H9 (cell line): ENCODE measurements at regions not wholly inside any gene's neighbourhood (a gene's known extent, or its start where the extent isn't known, plus 50 kb on each side); places are given as distances from the start of the nearest gene placed in this dataset.

Source experiments
- DNase-seq: peaks from one replicate; pipeline ENCODE4 v3.0.0-alpha.2; 2017
- H2AFZ ChIP-seq: one replicate; pipeline ENCODE4 v1.6.1; 2013; ENCODE audit warnings: mild to moderate bottlenecking, low read length, control low read depth, moderate library complexity
- H2AK5ac ChIP-seq: 2 replicates; pipeline ENCODE4 v1.6.1; 2013; ENCODE audit warnings: low read length, control low read depth, mixed read lengths; ENCODE audit not compliant: insufficient read length
- H2BK120ac ChIP-seq: one replicate; pipeline ENCODE4 v1.6.1; 2013; ENCODE audit warnings: low read depth, mild to moderate bottlenecking, low read length, control low read depth, inconsistent platforms; ENCODE audit not compliant: poor library complexity, severe bottlenecking
- H2BK12ac ChIP-seq: 2 replicates; pipeline ENCODE4 v1.6.1; 2013; ENCODE audit warnings: low read length, control low read depth, mixed read lengths, low read depth; ENCODE audit not compliant: insufficient read length
- H2BK15ac ChIP-seq: 2 replicates; pipeline ENCODE4 v1.6.1; 2013; ENCODE audit warnings: low read depth, low read length, control low read depth
- H2BK20ac ChIP-seq: one replicate; pipeline ENCODE4 v1.6.1; 2013; ENCODE audit warnings: low read depth, mild to moderate bottlenecking, low read length, control low read depth, inconsistent platforms; ENCODE audit not compliant: poor library complexity, severe bottlenecking
- H2BK5ac ChIP-seq: 2 replicates; pipeline ENCODE4 v1.6.1; 2013; ENCODE audit warnings: low read length, control low read depth, mixed read lengths; ENCODE audit not compliant: insufficient read length
- H3K14ac ChIP-seq: 2 replicates; pipeline ENCODE4 v1.6.1; 2013; ENCODE audit warnings: low read length, control low read depth; ENCODE audit not compliant: insufficient read depth
- H3K18ac ChIP-seq: 2 replicates; pipeline ENCODE4 v1.6.1; 2013; ENCODE audit warnings: low read depth, mild to moderate bottlenecking, mixed read lengths, low read length, control low read depth; ENCODE audit not compliant: insufficient read length
- H3K23ac ChIP-seq: 2 replicates; pipeline ENCODE4 v1.6.1; 2013; ENCODE audit warnings: low read length, control low read depth, mixed read lengths, low read depth; ENCODE audit not compliant: insufficient read length
- H3K23me2 ChIP-seq: 2 replicates; pipeline ENCODE4 v1.6.1; 2013; ENCODE audit warnings: low read depth, mild to moderate bottlenecking, mixed read lengths, low read length, control low read depth; ENCODE audit not compliant: insufficient read length, poor library complexity, severe bottlenecking
- H3K27ac ChIP-seq: 2 replicates; pipeline ENCODE4 v1.5.1; 2013; ENCODE audit warnings: low read length, control low read depth, mixed read lengths, low read depth; ENCODE audit not compliant: insufficient read length
- H3K27me3 ChIP-seq: 2 replicates; pipeline ENCODE4 v1.6.1; 2013; ENCODE audit warnings: low read length, control low read depth, inconsistent platforms; ENCODE audit not compliant: insufficient read depth
- H3K4ac ChIP-seq: 2 replicates; pipeline ENCODE4 v1.6.1; 2013; ENCODE audit warnings: low read depth, mild to moderate bottlenecking, control low read depth, inconsistent platforms, low read length, moderate library complexity
- H3K4me1 ChIP-seq: 2 replicates; pipeline ENCODE4 v1.6.1; 2013; ENCODE audit warnings: low read length, control low read depth, inconsistent platforms; ENCODE audit not compliant: insufficient read depth
- H3K4me2 ChIP-seq: 2 replicates; pipeline ENCODE4 v1.6.1; 2013; ENCODE audit warnings: low read length, control low read depth, mixed read lengths; ENCODE audit not compliant: insufficient read length, insufficient read depth
- H3K56ac ChIP-seq: 2 replicates; pipeline ENCODE4 v1.6.1; 2013; ENCODE audit warnings: low read depth, mild to moderate bottlenecking, mixed read lengths, low read length, control low read depth; ENCODE audit not compliant: insufficient read length
- H3K79me1 ChIP-seq: 2 replicates; pipeline ENCODE4 v1.6.1; 2013; ENCODE audit warnings: low read depth, mild to moderate bottlenecking, moderate library complexity, low read length, control low read depth, inconsistent platforms; ENCODE audit not compliant: insufficient read depth, poor library complexity, severe bottlenecking
- H3K79me2 ChIP-seq: 2 replicates; pipeline ENCODE4 v1.6.1; 2013; ENCODE audit warnings: low read length, control low read depth, inconsistent platforms; ENCODE audit not compliant: insufficient read depth
- H3K9ac ChIP-seq: 2 replicates; pipeline ENCODE4 v1.6.1; 2013; ENCODE audit warnings: low read length, control low read depth, mixed read lengths; ENCODE audit not compliant: insufficient read length; ENCODE audit errors: extremely low read depth
- H3K9me3 ChIP-seq: one replicate; pipeline ENCODE4 v1.6.1; 2013; ENCODE audit warnings: low read depth, low read length, inconsistent platforms; ENCODE audit not compliant: control insufficient read depth
- H3T11ph ChIP-seq: one replicate; pipeline ENCODE4 v1.6.1; 2013; ENCODE audit warnings: mild to moderate bottlenecking, low read length, control low read depth, inconsistent platforms
- H4K20me1 ChIP-seq: one replicate; pipeline ENCODE4 v1.6.1; 2013; ENCODE audit not compliant: control insufficient read depth, insufficient read length, insufficient read depth
- H4K5ac ChIP-seq: 2 replicates; pipeline ENCODE4 v1.6.1; 2013; ENCODE audit warnings: low read depth, mild to moderate bottlenecking, mixed read lengths, low read length, control low read depth; ENCODE audit not compliant: insufficient read length
- H4K8ac ChIP-seq: replicated peaks from 2 replicates; pipeline ENCODE4 v1.6.1; 2013; ENCODE audit warnings: low read length, control low read depth, mixed read lengths, low read depth; ENCODE audit not compliant: insufficient read length
- H4K91ac ChIP-seq: 2 replicates; pipeline ENCODE4 v1.6.1; 2013; ENCODE audit warnings: low read depth, mild to moderate bottlenecking, moderate library complexity, mixed read lengths, low read length, control low read depth; ENCODE audit not compliant: insufficient read length
- H3K27ac Mint-ChIP-seq, 3 experiments: 2 replicates in 2 of 3; 3 replicates in 1 of 3; pipeline ENCODE4 v1.8.0; 2020 to 2021; ENCODE audit warnings: mixed read lengths in 3 of 3, mild to moderate bottlenecking in 1 of 3, moderate library complexity in 1 of 3
- H3K27me3 Mint-ChIP-seq: 2 replicates; pipeline ENCODE4 v1.8.0; 2021; ENCODE audit warnings: low read depth, mild to moderate bottlenecking, moderate library complexity, mixed read lengths
- H3K36me3 Mint-ChIP-seq, 3 experiments: 2 replicates in 2 of 3; 3 replicates in 1 of 3; pipeline ENCODE4 v1.8.0; 2020 to 2021; ENCODE audit warnings: low read depth in 3 of 3, mixed read lengths in 3 of 3; ENCODE audit not compliant: insufficient read depth in 1 of 3
- H3K4me1 Mint-ChIP-seq, 2 experiments: 2 replicates each; pipeline ENCODE4 v1.8.0; 2020; ENCODE audit warnings: mixed read lengths in 2 of 2
- H3K4me3 Mint-ChIP-seq, 2 experiments: 2 replicates in 1 of 2; 3 replicates in 1 of 2; pipeline ENCODE4 v1.8.0; 2020 to 2021; ENCODE audit warnings: mild to moderate bottlenecking in 2 of 2, mixed read lengths in 2 of 2, moderate library complexity in 1 of 2
- H3K9me3 Mint-ChIP-seq, 2 experiments: 2 replicates in 1 of 2; 3 replicates in 1 of 2; pipeline ENCODE4 v1.8.0; 2020; ENCODE audit warnings: mild to moderate bottlenecking in 2 of 2, mixed read lengths in 2 of 2, moderate library complexity in 1 of 2
- CTCF ChIP-seq: fragments of 200-600 bp; sonication (generic); conservative IDR thresholded peaks from 3 replicates; pipeline ENCODE4 v1.8.0; 2021; ENCODE audit warnings: antibody characterized with exemption, mild to moderate bottlenecking
- WGBS: extraction: QIAGEN DNeasy Blood & Tissue Kit; methylation state at CpG from one replicate; pipeline ENCODE4 v1.1.7; 2013; ENCODE audit warnings: missing lambda C conversion rate, low lambda C conversion rate, mixed read lengths; ENCODE audit not compliant: insufficient read length; ENCODE audit errors: extremely low coverage; 5-methylcytosine and 5-hydroxymethylcytosine counted together

- Histone ChIP-seq H2BK15ac (no peak overlapping the region), H2BK5ac (no peak overlapping the region), H2BK20ac (no peak overlapping the region), H3K27me3 (no peaks in the 10 kb centered on the region), H2AFZ (no peak overlapping the region), H4K8ac (no peak overlapping the region), H3K9ac (no peak overlapping the region), H3K27ac (no peak overlapping the region), H3K23ac (no peak overlapping the region), H3T11ph (no peak overlapping the region), H4K5ac (no peak overlapping the region), H2AK5ac (no peak overlapping the region), H3K23me2 (no peaks in the 10 kb centered on the region), H3K56ac (no peak overlapping the region), H3K18ac (no peak overlapping the region), H3K79me1 (no peaks in the 10 kb centered on the region), H3K4ac (no peak overlapping the region), H4K91ac (no peak overlapping the region), H3K79me2 (no peaks in the 10 kb centered on the region), H4K20me1 (no peaks in the 10 kb centered on the region), H3K4me1 (no peaks in the 10 kb centered on the region), H3K9me3 (peaks cover 6% of the 10 kb centered on the region), H3K14ac (no peak overlapping the region), H3K4me2 (no peak overlapping the region), H2BK120ac (no peak overlapping the region), H2BK12ac (no peak overlapping the region)
- Mint-ChIP-seq H3K36me3 (peaks cover 6 to 19% (median 11%) of the 10 kb centered on the region in 3 experiments), H3K4me3 (no peak overlapping the region), H3K27me3 (no peaks in the 10 kb centered on the region), H3K27ac (no peak overlapping the region), H3K9me3 (peaks cover 14 to 15% of the 10 kb centered on the region in 2 experiments), H3K4me1 (peaks cover 8 to 13% of the 10 kb centered on the region in 2 experiments; a peak in 3 of 4 replicates)
- DNase-seq = no peak
- WGBS = no CpG with 5 or more reads among the region's 3 CpGs
- TF ChIP-seq CTCF = no peak
These were observed 134.3 kb downstream of the AHR start for GRCh38 chr7:17432793-17433192.
